GM21367 (cell line): ENCODE measurements at regions not wholly inside any gene's neighbourhood (a gene's known extent, or its start where the extent isn't known, plus 50 kb on each side); places are given as distances from the start of the nearest gene placed in this dataset.

Source experiments
- ATAC-seq: cut with Tn5 transposase; IDR thresholded peaks from one replicate; pipeline ENCODE4 v1.9.1; 2021; ENCODE audit not compliant: unreplicated experiment

- ATAC-seq, result no peak
These were observed 398.0 kb upstream of the MEIS1 start for GRCh38 chr2:66036948-66037347.

- no peak for ATAC-seq
These were observed 400.5 kb upstream of the MEIS1 start for GRCh38 chr2:66034467-66034866.

- ATAC-seq, result no peak
These were observed 402.6 kb upstream of the MEIS1 start for GRCh38 chr2:66032226-66032775.

GRCh38 chr2:66031236-66031635, 403.7 kb upstream of the MEIS1 start:
- ATAC-seq, result no peak

GRCh38 chr2:66030553-66030952, 404.4 kb upstream of the MEIS1 start:
- ATAC-seq, result no peak

GRCh38 chr2:66024391-66024790, 410.5 kb upstream of the MEIS1 start:
- ATAC-seq, result no peak

- no peak for ATAC-seq
These were observed 413.6 kb upstream of the MEIS1 start for GRCh38 chr2:66021296-66021695.

GRCh38 chr2:66017763-66018162, 417.2 kb upstream of the MEIS1 start:
- ATAC-seq, result no peak

GRCh38 chr2:66014450-66014849, 420.5 kb upstream of the MEIS1 start:
- no peak for ATAC-seq

- no peak for ATAC-seq
These were observed 421.5 kb upstream of the MEIS1 start for GRCh38 chr2:66013456-66013855.

GRCh38 chr2:66003931-66004330, 431.0 kb upstream of the MEIS1 start:
- ATAC-seq, result no peak

- no peak for ATAC-seq
These were observed 433.4 kb upstream of the MEIS1 start for GRCh38 chr2:66001538-66001937.

- no peak for ATAC-seq
These were observed 434.0 kb upstream of the MEIS1 start for GRCh38 chr2:66000901-66001300.

GRCh38 chr2:65999796-66000195, 435.1 kb upstream of the MEIS1 start:
- ATAC-seq, result no peak

- no peak for ATAC-seq
These were observed 435.8 kb upstream of the MEIS1 start for GRCh38 chr2:65999103-65999502.

- no peak for ATAC-seq
These were observed 437.0 kb upstream of the MEIS1 start for GRCh38 chr2:65997961-65998360.

- no peak for ATAC-seq
These were observed 442.7 kb upstream of the MEIS1 start for GRCh38 chr2:65992198-65992554.

GRCh38 chr2:65991381-65992197, 443.3 kb upstream of the MEIS1 start:
- no peak for ATAC-seq

GRCh38 chr2:65985986-65986385, 448.9 kb upstream of the MEIS1 start:
- no peak for ATAC-seq

GRCh38 chr2:65980531-65980930, 454.4 kb upstream of the MEIS1 start:
- no peak for ATAC-seq

GRCh38 chr2:65979446-65979845, 455.5 kb upstream of the MEIS1 start:
- ATAC-seq, result no peak

- no peak for ATAC-seq
These were observed 460.7 kb upstream of the MEIS1 start for GRCh38 chr2:65974067-65974723.
